GM19452 (cell line): ENCODE measurements at regions not wholly inside any gene's neighbourhood (a gene's known extent, or its start where the extent isn't known, plus 50 kb on each side); places are given as distances from the start of the nearest gene placed in this dataset.
"Not testable (repeated sequence)": the region's sequence is repeated elsewhere in the genome, so short reads cannot be mapped to it uniquely, and the experiment has no call there.

Experiments used
- ATAC-seq: cut with Tn5 transposase; IDR thresholded peaks from one replicate; pipeline ENCODE4 v1.9.1; 2021; ENCODE audit not compliant: unreplicated experiment

GRCh38 chr12:47378222-47378582 lies 298.4 kb upstream of the AMIGO2 start:
- no peak for ATAC-seq

GRCh38 chr12:47377414-47378221 lies 297.9 kb upstream of the AMIGO2 start:
- ATAC-seq: no peak

GRCh38 chr12:47376927-47377326 lies 297.2 kb upstream of the AMIGO2 start:
- no peak for ATAC-seq

GRCh38 chr12:47373554-47374150 lies 293.9 kb upstream of the AMIGO2 start:
- ATAC-seq: no peak

GRCh38 chr12:47370421-47370820 lies 290.7 kb upstream of the AMIGO2 start:
- no peak for ATAC-seq

GRCh38 chr12:47369085-47369484 lies 289.3 kb upstream of the AMIGO2 start:
- no peak for ATAC-seq

- ATAC-seq: no peak
Observed at GRCh38 chr12:47367912-47368537, 288.3 kb upstream of the AMIGO2 start.

GRCh38 chr12:47366579-47366978 lies 286.8 kb upstream of the AMIGO2 start:
- ATAC-seq: no peak

GRCh38 chr12:47366157-47366556 lies 286.4 kb upstream of the AMIGO2 start:
- no peak for ATAC-seq

GRCh38 chr12:47365443-47366076 lies 285.8 kb upstream of the AMIGO2 start:
- ATAC-seq: not testable (repeated sequence)

GRCh38 chr12:47364261-47364660 lies 284.5 kb upstream of the AMIGO2 start:
- no peak for ATAC-seq

GRCh38 chr12:47362126-47362705 lies 282.5 kb upstream of the AMIGO2 start:
- no peak for ATAC-seq

- ATAC-seq: peak; percentile 64
Observed at GRCh38 chr12:47361389-47362021, 281.7 kb upstream of the AMIGO2 start.

- peak; percentile 29 for ATAC-seq
Observed at GRCh38 chr12:47360771-47361388, 281.1 kb upstream of the AMIGO2 start.

GRCh38 chr12:47360093-47360480 lies 280.3 kb upstream of the AMIGO2 start:
- no peak for ATAC-seq

GRCh38 chr12:47359310-47360092 lies 279.7 kb upstream of the AMIGO2 start:
- no peak for ATAC-seq

- ATAC-seq: not testable (repeated sequence)
Observed at GRCh38 chr12:47357006-47357405, 277.2 kb upstream of the AMIGO2 start.

- peak; percentile 75 for ATAC-seq
Observed at GRCh38 chr12:47356129-47356700, 276.5 kb upstream of the AMIGO2 start.

GRCh38 chr12:47353508-47353907 lies 273.7 kb upstream of the AMIGO2 start:
- no peak for ATAC-seq
